ENCODE measurements at regions not wholly inside any gene's neighbourhood (a gene's known extent, or its start where the extent isn't known, plus 50 kb on each side); places are given as distances from the start of the nearest gene placed in this dataset.

DNA sequence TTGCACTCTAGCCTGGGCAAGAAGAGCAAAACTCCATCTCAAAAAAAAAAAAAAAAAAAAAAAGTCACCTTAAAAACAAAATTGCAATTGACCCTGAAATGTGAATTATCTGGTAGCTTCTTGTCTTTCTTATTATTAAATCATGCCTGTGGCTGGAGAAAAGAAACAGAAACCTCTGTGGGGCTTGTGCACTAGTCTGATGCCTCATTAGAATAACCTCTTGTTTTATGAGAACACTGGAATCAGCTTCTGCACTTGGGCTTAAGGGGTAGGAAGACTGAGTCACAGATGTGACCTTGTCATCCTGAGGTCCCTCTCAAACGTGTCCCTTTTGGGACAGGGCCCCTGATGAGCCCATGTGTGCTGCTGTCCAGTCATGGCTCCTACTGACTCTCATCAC is 237.9 kb downstream of the DACT1 start:
- Histone ChIP-seq H3K4me2 (ENCODE audit: low read length) (no peak overlapping the region), H3K4me1 (ENCODE audit: control insufficient read depth in 1 of 2, insufficient read depth in 2 of 2, low read length in 2 of 2) (peaks cover 3 to 7% of the 10 kb centered on the region in 2 experiments; a peak in 3 of 4 replicates), H4K20me1 (ENCODE audit: insufficient read depth) (no peaks in the 10 kb centered on the region), H3K9me2 (ENCODE audit: insufficient read depth) (no peaks in the 10 kb centered on the region), H3K9ac (ENCODE audit: low read length) (no peak overlapping the region), H2AFZ (ENCODE audit: low read depth, low read length, poor library complexity, severe bottlenecking) (no peak overlapping the region), H3K27me3 (ENCODE audit: insufficient read depth, low read length) (no peaks in the 10 kb centered on the region), H3K9me3 (ENCODE audit: control insufficient read depth in 1 of 2, insufficient read depth in 1 of 2, low read depth in 1 of 2, low read length in 2 of 2) (no peaks in the 10 kb centered on the region), H3K4me3 (replicated peaks in 1 of 2; ENCODE audit: low read depth in 1 of 2, low read length in 2 of 2) (no peak overlapping the region), H3K36me3 (ENCODE audit: control insufficient read depth in 1 of 2, insufficient read depth in 2 of 2, low read length in 2 of 2) (no peaks in the 10 kb centered on the region), H3K79me2 (ENCODE audit: insufficient read depth, low read length) (no peaks in the 10 kb centered on the region), H3K27ac (ENCODE audit: low read depth, low read length) (no peak overlapping the region)
- ChIA-PET RAD21 (ENCODE audit: low non-redundant PET in 1 of 2, low total read pairs in 2 of 2, uncharacterized antibody in 2 of 2, unreplicated experiment in 2 of 2) (no interaction called here), POLR2A (no interaction called here), CTCF (no interaction called here)
- intact Hi-C loops (cut with micrococcal nuclease): no loop called here
- ATAC-seq: no peak
- TF ChIP-seq SRF (IDR thresholded peaks at IDR 0.05; ENCODE audit: low read depth) (no peak), SIN3A (IDR thresholded peaks at IDR 0.05; ENCODE audit: low read depth) (no peak), EZH2phosphoT487 (IDR thresholded peaks at IDR 0.05; ENCODE audit: borderline replicate concordance) (no peak), EZH2 (IDR thresholded peaks at IDR 0.05) (no peak), FOSL1 (IDR thresholded peaks at IDR 0.05; ENCODE audit: low read depth) (no peak), YY1 (IDR thresholded peaks at IDR 0.05; ENCODE audit: extremely low read depth, insufficient replicate concordance, low read depth, low read length) (no peak), POLR2AphosphoS5 (IDR thresholded peaks at IDR 0.05; ENCODE audit: low read depth, low read length) (no peak)
- TF ChIP-seq, protein P1, sequence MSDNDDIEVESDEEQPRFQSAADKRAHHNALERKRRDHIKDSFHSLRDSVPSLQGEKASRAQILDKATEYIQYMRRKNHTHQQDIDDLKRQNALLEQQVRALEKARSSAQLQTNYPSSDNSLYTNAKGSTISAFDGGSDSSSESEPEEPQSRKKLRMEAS (IDR thresholded peaks at IDR 0.05): no peak
- TF ChIP-seq, protein P2, sequence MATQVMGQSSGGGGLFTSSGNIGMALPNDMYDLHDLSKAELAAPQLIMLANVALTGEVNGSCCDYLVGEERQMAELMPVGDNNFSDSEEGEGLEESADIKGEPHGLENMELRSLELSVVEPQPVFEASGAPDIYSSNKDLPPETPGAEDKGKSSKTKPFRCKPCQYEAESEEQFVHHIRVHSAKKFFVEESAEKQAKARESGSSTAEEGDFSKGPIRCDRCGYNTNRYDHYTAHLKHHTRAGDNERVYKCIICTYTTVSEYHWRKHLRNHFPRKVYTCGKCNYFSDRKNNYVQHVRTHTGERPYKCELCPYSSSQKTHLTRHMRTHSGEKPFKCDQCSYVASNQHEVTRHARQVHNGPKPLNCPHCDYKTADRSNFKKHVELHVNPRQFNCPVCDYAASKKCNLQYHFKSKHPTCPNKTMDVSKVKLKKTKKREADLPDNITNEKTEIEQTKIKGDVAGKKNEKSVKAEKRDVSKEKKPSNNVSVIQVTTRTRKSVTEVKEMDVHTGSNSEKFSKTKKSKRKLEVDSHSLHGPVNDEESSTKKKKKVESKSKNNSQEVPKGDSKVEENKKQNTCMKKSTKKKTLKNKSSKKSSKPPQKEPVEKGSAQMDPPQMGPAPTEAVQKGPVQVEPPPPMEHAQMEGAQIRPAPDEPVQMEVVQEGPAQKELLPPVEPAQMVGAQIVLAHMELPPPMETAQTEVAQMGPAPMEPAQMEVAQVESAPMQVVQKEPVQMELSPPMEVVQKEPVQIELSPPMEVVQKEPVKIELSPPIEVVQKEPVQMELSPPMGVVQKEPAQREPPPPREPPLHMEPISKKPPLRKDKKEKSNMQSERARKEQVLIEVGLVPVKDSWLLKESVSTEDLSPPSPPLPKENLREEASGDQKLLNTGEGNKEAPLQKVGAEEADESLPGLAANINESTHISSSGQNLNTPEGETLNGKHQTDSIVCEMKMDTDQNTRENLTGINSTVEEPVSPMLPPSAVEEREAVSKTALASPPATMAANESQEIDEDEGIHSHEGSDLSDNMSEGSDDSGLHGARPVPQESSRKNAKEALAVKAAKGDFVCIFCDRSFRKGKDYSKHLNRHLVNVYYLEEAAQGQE (IDR thresholded peaks at IDR 0.05; ENCODE audit: low read depth): no peak
- no TSS peak for BruUV-seq (replicated peaks)
- DNase-seq (ENCODE audit: low read depth, low spot score): no peak
